Liver (tissue), 7 donors: ENCODE measurements at regions not wholly inside any gene's neighbourhood (a gene's known extent, or its start where the extent isn't known, plus 50 kb on each side); places are given as distances from the start of the nearest gene placed in this dataset.

Experiments used
- DNase-seq: peaks from one replicate; pipeline ENCODE4 v3.0.0-alpha.2; 2017; ENCODE audit warnings: low spot score
- H3K27ac ChIP-seq, 2 donors: one replicate each; pipeline ENCODE4 v1.7.0; 2013; ENCODE audit warnings: inconsistent platforms in 2 of 2, low read length in 2 of 2, control low read depth in 1 of 2, low read depth in 1 of 2, mild to moderate bottlenecking in 1 of 2
- H3K27me3 ChIP-seq, 4 donors: one replicate each; pipeline versions ENCODE4 v1.6.1 to v1.7.0; 2013; ENCODE audit warnings: low read length in 3 of 4, inconsistent platforms in 1 of 4, mild to moderate bottlenecking in 1 of 4, moderate library complexity in 1 of 4; ENCODE audit not compliant: control insufficient read depth in 4 of 4, insufficient read depth in 4 of 4
- H3K36me3 ChIP-seq, 4 donors: one replicate each; pipeline versions ENCODE4 v1.6.1 to v1.7.0; 2013; ENCODE audit warnings: low read length in 3 of 4, mild to moderate bottlenecking in 3 of 4, low read depth in 1 of 4, moderate library complexity in 1 of 4; ENCODE audit not compliant: control insufficient read depth in 4 of 4, insufficient read depth in 3 of 4
- H3K4me1 ChIP-seq, 4 donors: one replicate each; pipeline versions ENCODE4 v1.6.1 to v1.7.0; 2013; ENCODE audit warnings: low read length in 3 of 4, mild to moderate bottlenecking in 3 of 4, moderate library complexity in 1 of 4; ENCODE audit not compliant: control insufficient read depth in 4 of 4, insufficient read depth in 4 of 4
- H3K4me3 ChIP-seq, 3 donors: one replicate each; pipeline versions ENCODE4 v1.6.1 to v1.7.0; 2013; ENCODE audit warnings: low read length in 3 of 3, control low read depth in 1 of 3, low read depth in 1 of 3, mild to moderate bottlenecking in 1 of 3
- H3K9ac ChIP-seq, 2 donors: one replicate each; pipeline ENCODE4 v1.7.0; 2013; ENCODE audit warnings: low read length in 2 of 2, mild to moderate bottlenecking in 2 of 2, moderate library complexity in 2 of 2, control low read depth in 1 of 2, low read depth in 1 of 2
- H3K9me3 ChIP-seq, 4 donors: one replicate each; pipeline versions ENCODE4 v1.6.1 to v1.7.0; 2013; ENCODE audit warnings: low read length in 3 of 4; ENCODE audit not compliant: control insufficient read depth in 4 of 4
- ATF3 ChIP-seq: IDR thresholded peaks from 2 replicates; pipeline ENCODE4 v1.6.1; 2016; ENCODE audit warnings: antibody characterized with exemption
- EGR1 ChIP-seq, 2 donors: IDR thresholded peaks; 2 replicates each; pipeline ENCODE4 v1.6.1; 2016 to 2018; ENCODE audit warnings: antibody characterized with exemption in 2 of 2, low read depth in 2 of 2
- FOXA1 ChIP-seq: IDR thresholded peaks from 2 replicates; pipeline ENCODE4 v1.6.1; 2016; ENCODE audit warnings: antibody characterized with exemption
- FOXA2 ChIP-seq: IDR thresholded peaks from 2 replicates; pipeline ENCODE4 v1.6.1; 2016; ENCODE audit warnings: antibody characterized with exemption
- GABPA ChIP-seq, 2 donors: IDR thresholded peaks in 1 of 2; conservative IDR thresholded peaks in 1 of 2; 2 replicates each; pipeline ENCODE4 v1.6.1; 2016; ENCODE audit warnings: antibody characterized with exemption in 2 of 2, mild to moderate bottlenecking in 1 of 2, moderate library complexity in 1 of 2
- HNF4A ChIP-seq, 2 donors: conservative IDR thresholded peaks; 2 replicates each; pipeline ENCODE4 v1.6.1; 2016; ENCODE audit warnings: antibody characterized with exemption in 2 of 2, mild to moderate bottlenecking in 2 of 2
- HNF4G ChIP-seq: IDR thresholded peaks from 2 replicates; pipeline ENCODE4 v1.6.1; 2016; ENCODE audit warnings: antibody characterized with exemption
- JUND ChIP-seq, 2 donors: IDR thresholded peaks; 2 replicates each; pipeline ENCODE4 v1.6.1; 2016; ENCODE audit warnings: antibody characterized with exemption in 2 of 2
- MAX ChIP-seq: IDR thresholded peaks from 2 replicates; pipeline ENCODE4 v1.6.1; 2016; ENCODE audit warnings: antibody characterized with exemption
- NR2F2 ChIP-seq: IDR thresholded peaks from 2 replicates; pipeline ENCODE4 v1.6.1; 2016; ENCODE audit warnings: antibody characterized with exemption
- REST ChIP-seq: IDR thresholded peaks from 2 replicates; pipeline ENCODE4 v1.6.1; 2016; ENCODE audit warnings: antibody characterized with exemption, mild to moderate bottlenecking
- RXRA ChIP-seq, 2 donors: IDR thresholded peaks; 2 replicates each; pipeline ENCODE4 v1.6.1; 2017 to 2018; ENCODE audit warnings: antibody characterized with exemption in 2 of 2, mild to moderate bottlenecking in 1 of 2
- SP1 ChIP-seq: IDR thresholded peaks from 2 replicates; pipeline ENCODE4 v1.6.1; 2018; ENCODE audit warnings: antibody characterized with exemption, mild to moderate bottlenecking
- TAF1 ChIP-seq: conservative IDR thresholded peaks from 2 replicates; pipeline ENCODE4 v1.6.1; 2016; ENCODE audit warnings: antibody characterized with exemption, mild to moderate bottlenecking
- YY1 ChIP-seq: IDR thresholded peaks from 2 replicates; pipeline ENCODE4 v1.6.1; 2016; ENCODE audit warnings: antibody characterized with exemption, mild to moderate bottlenecking
- ZBTB33 ChIP-seq: IDR thresholded peaks from 2 replicates; pipeline ENCODE4 v1.6.1; 2016; ENCODE audit warnings: antibody characterized with exemption
- WGBS: extraction: QIAGEN DNeasy Blood & Tissue Kit; methylation state at CpG from one replicate; pipeline ENCODE4 v1.1.7; 2013; 5-methylcytosine and 5-hydroxymethylcytosine counted together
- donor health status: healthy.
- donor health status: healthy.
- donor health status: healthy.
- donor health status: healthy.

- no peak for TF ChIP-seq SP1
- no peak for TF ChIP-seq FOXA2
- TF ChIP-seq JUND (IDR thresholded peaks at IDR 0.05) = no peak
- no peak for TF ChIP-seq NR2F2
- TF ChIP-seq ATF3 = no peak
- TF ChIP-seq RXRA (IDR thresholded peaks at IDR 0.05) = no peak
- TF ChIP-seq REST = no peak
- TF ChIP-seq HNF4G = no peak
- TF ChIP-seq EGR1 (IDR thresholded peaks at IDR 0.05; ENCODE audit: low read depth in 2 of 2) = no peak
- no peak for TF ChIP-seq ZBTB33
- TF ChIP-seq YY1 = no peak
- no peak for TF ChIP-seq HNF4A (conservative IDR thresholded peaks at IDR 0.05)
- no peak for TF ChIP-seq GABPA (IDR thresholded peaks at IDR 0.05 in 1 of 2, conservative IDR thresholded peaks at IDR 0.05 in 1 of 2)
These were observed 57.7 kb upstream of the LINC01488 start for GRCh38 chr11:69423611-69424385.

GRCh38 chr11:69424748-69425147, 56.7 kb upstream of the LINC01488 start:
- Histone ChIP-seq H3K27ac (no peak overlapping the region), H3K4me3 (no peak overlapping the region), H3K4me1 (peaks cover 14 to 24% (median 20%) of the 10 kb centered on the region in 4 donors), H3K9ac (no peak overlapping the region), H3K36me3 (no peaks in the 10 kb centered on the region), H3K27me3 (no peaks in the 10 kb centered on the region), H3K9me3 (peaks cover 0 to 5% (median 0%) of the 10 kb centered on the region in 4 donors)
- 96% methylated on average over 3 of the region's 3 CpGs for WGBS
- no peak for DNase-seq
- no peak for TF ChIP-seq RXRA (IDR thresholded peaks at IDR 0.05)
- TF ChIP-seq JUND (IDR thresholded peaks at IDR 0.05) = no peak
- no peak for TF ChIP-seq MAX
- no peak for TF ChIP-seq GABPA (IDR thresholded peaks at IDR 0.05 in 1 of 2, conservative IDR thresholded peaks at IDR 0.05 in 1 of 2)
- no peak for TF ChIP-seq YY1
- TF ChIP-seq TAF1 = no peak
- no peak for TF ChIP-seq EGR1 (IDR thresholded peaks at IDR 0.05; ENCODE audit: low read depth in 2 of 2)
- TF ChIP-seq HNF4A (conservative IDR thresholded peaks at IDR 0.05) = no peak
- no peak for TF ChIP-seq HNF4G
- TF ChIP-seq FOXA1 = no peak
- no peak for TF ChIP-seq REST
- TF ChIP-seq FOXA2 = no peak
- TF ChIP-seq ZBTB33 = no peak
- TF ChIP-seq ATF3 = no peak
- TF ChIP-seq NR2F2 = no peak

More at GRCh38 chr11:69423611-69424385, 57.7 kb upstream of the LINC01488 start:
- no peak overlapping the region for H3K4me3 ChIP-seq
- no peak overlapping the region for H3K27ac ChIP-seq
- H3K4me1 ChIP-seq = peaks cover 7 to 22% (median 20%) of the 10 kb centered on the region in 4 donors
- H3K9ac ChIP-seq = no peak overlapping the region
- peaks cover 0 to 5% (median 0%) of the 10 kb centered on the region in 4 donors for H3K9me3 ChIP-seq
- no peak for DNase-seq
- WGBS = 95% methylated on average over 12 of the region's 12 CpGs
- no peaks in the 10 kb centered on the region for H3K36me3 ChIP-seq
- H3K27me3 ChIP-seq = no peaks in the 10 kb centered on the region
